ENCODE measurements at regions not wholly inside any gene's neighbourhood (a gene's known extent, or its start where the extent isn't known, plus 50 kb on each side); places are given as distances from the start of the nearest gene placed in this dataset.

DNA sequence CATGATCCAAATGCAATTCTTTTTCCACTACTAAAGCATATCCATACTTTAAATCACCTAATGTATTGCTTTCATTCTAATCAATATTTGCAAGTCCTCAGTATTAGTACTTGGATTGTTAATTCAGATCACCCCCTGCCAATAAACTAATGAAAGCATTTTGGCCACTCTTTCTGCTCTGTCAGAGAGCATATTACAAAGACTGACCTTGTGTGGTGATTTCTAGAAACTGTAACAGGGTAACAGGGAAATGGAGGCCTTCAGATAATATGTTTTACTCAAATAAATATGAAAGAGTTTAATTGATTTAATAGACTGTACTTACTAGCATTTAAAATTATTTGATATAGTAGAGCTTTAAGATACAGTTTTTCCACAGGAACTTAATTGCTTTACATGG is 453.0 kb downstream of the KCNJ3 start:
- TF ChIP-seq CTCF (IDR thresholded peaks at IDR 0.05) (no peak), POLR2A (IDR thresholded peaks at IDR 0.05) (no peak)

All from Peyer's patch (tissue), 4 donors.